GM12892 (cell line): ENCODE measurements at regions not wholly inside any gene's neighbourhood (a gene's known extent, or its start where the extent isn't known, plus 50 kb on each side); places are given as distances from the start of the nearest gene placed in this dataset.

Source experiments
- POLR2A ChIP-seq: IDR thresholded peaks from 2 replicates; pipeline ENCODE4 v1.6.1; 2011; ENCODE audit warnings: low read depth, low read length, control low read depth
- POLR2AphosphoS5 ChIP-seq: IDR thresholded peaks from 2 replicates; pipeline ENCODE4 v1.6.1; 2011; ENCODE audit warnings: low read depth, low read length, control low read depth

DNA sequence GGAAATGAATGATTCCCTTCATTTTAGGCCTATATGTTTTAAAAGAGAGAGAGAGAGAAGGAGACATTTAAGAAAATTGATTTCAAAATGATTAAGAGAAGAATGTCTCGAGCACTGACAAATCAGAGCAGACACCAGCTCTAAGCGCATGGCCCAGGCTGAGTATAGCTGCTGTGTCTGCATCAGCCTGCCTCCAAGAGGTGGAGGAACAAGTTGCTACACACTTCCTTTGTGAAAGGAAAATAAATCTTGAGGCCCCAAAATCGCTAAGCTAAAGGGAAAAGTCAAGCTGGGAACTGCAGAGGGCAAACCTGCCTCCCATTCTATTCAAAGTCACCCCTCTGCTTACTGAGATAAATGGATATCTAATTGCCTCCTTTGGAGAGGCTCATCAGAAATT is 728.7 kb upstream of the TMEM132C start:
- no peak for TF ChIP-seq POLR2A
- no peak for TF ChIP-seq POLR2AphosphoS5
